HG03108 (cell line): ENCODE measurements at regions not wholly inside any gene's neighbourhood (a gene's known extent, or its start where the extent isn't known, plus 50 kb on each side); places are given as distances from the start of the nearest gene placed in this dataset.

Experiments used
- ATAC-seq: cut with Tn5 transposase; IDR thresholded peaks from one replicate; pipeline ENCODE4 v1.9.1; 2021; ENCODE audit warnings: moderate library complexity; ENCODE audit not compliant: unreplicated experiment

GRCh38 chr9:105912157-105912862 lies 218.0 kb downstream of the TMEM38B start:
- ATAC-seq, result no peak

- no peak for ATAC-seq
Observed at GRCh38 chr9:105912863-105913516, 218.6 kb downstream of the TMEM38B start.

GRCh38 chr9:105921057-105921726 lies 226.9 kb downstream of the TMEM38B start:
- no peak for ATAC-seq

- no peak for ATAC-seq
Observed at GRCh38 chr9:105928416-105928815, 234.1 kb downstream of the TMEM38B start.

- ATAC-seq, result no peak
Observed at GRCh38 chr9:105930011-105930627, 235.8 kb downstream of the TMEM38B start.

GRCh38 chr9:105932276-105932675 lies 237.9 kb downstream of the TMEM38B start:
- no peak for ATAC-seq

GRCh38 chr9:105950448-105950847 lies 256.1 kb downstream of the TMEM38B start:
- ATAC-seq, result no peak

GRCh38 chr9:105950894-105951293 lies 256.6 kb downstream of the TMEM38B start:
- ATAC-seq, result no peak

- no peak for ATAC-seq
Observed at GRCh38 chr9:105954517-105954916, 260.2 kb downstream of the TMEM38B start.

- ATAC-seq, result no peak
Observed at GRCh38 chr9:105957830-105958229, 263.5 kb downstream of the TMEM38B start.

GRCh38 chr9:105958587-105958986 lies 264.2 kb downstream of the TMEM38B start:
- no peak for ATAC-seq

GRCh38 chr9:105959531-105959930 lies 265.2 kb downstream of the TMEM38B start:
- no peak for ATAC-seq

GRCh38 chr9:105963343-105964099 lies 269.2 kb downstream of the TMEM38B start:
- no peak for ATAC-seq

GRCh38 chr9:105964156-105964555 lies 269.8 kb downstream of the TMEM38B start:
- ATAC-seq, result no peak

- ATAC-seq, result no peak
Observed at GRCh38 chr9:105966834-105967233, 272.5 kb downstream of the TMEM38B start.

- no peak for ATAC-seq
Observed at GRCh38 chr9:105967248-105967647, 272.9 kb downstream of the TMEM38B start.

- no peak for ATAC-seq
Observed at GRCh38 chr9:105967797-105968196, 273.5 kb downstream of the TMEM38B start.

GRCh38 chr9:105968811-105969466 lies 274.6 kb downstream of the TMEM38B start:
- ATAC-seq, result no peak

- no peak for ATAC-seq
Observed at GRCh38 chr9:105969636-105970035, 275.3 kb downstream of the TMEM38B start.

GRCh38 chr9:105971986-105972385 lies 277.6 kb downstream of the TMEM38B start:
- ATAC-seq, result no peak
